HG02884 (cell line): ENCODE measurements at regions not wholly inside any gene's neighbourhood (a gene's known extent, or its start where the extent isn't known, plus 50 kb on each side); places are given as distances from the start of the nearest gene placed in this dataset.
"Not testable (repeated sequence)": the region's sequence is repeated elsewhere in the genome, so short reads cannot be mapped to it uniquely, and the experiment has no call there.

ENCODE experiments used
- ATAC-seq: cut with Tn5 transposase; IDR thresholded peaks from one replicate; pipeline ENCODE4 v1.9.1; 2021; ENCODE audit warnings: mild to moderate bottlenecking, moderate library complexity; ENCODE audit not compliant: unreplicated experiment

GRCh38 chr7:155942226-155942950 lies 130.1 kb upstream of the SHH start:
- no peak for ATAC-seq

GRCh38 chr7:155941688-155942087 lies 129.4 kb upstream of the SHH start:
- no peak for ATAC-seq

GRCh38 chr7:155939350-155939749 lies 127.1 kb upstream of the SHH start:
- ATAC-seq, result no peak

DNA sequence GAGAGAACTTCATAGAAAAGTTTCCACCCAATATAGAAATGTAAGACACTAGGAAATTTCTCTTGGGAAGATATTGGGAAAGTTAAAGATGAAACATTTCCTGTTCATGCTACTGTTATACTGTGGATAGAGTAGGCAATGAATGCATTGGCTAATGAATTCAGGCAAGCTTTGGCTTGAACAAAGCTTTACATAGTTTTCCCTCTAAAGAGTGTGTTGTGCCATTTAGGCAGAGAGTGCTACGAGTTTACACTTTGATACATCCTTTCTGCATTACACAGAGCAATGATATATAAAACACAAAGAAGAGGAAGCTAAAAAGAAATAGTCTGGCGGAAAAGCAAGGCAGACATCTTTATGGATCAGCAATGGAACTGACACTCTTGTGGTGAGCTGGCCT lies 125.9 kb upstream of the SHH start:
- no peak for ATAC-seq

DNA sequence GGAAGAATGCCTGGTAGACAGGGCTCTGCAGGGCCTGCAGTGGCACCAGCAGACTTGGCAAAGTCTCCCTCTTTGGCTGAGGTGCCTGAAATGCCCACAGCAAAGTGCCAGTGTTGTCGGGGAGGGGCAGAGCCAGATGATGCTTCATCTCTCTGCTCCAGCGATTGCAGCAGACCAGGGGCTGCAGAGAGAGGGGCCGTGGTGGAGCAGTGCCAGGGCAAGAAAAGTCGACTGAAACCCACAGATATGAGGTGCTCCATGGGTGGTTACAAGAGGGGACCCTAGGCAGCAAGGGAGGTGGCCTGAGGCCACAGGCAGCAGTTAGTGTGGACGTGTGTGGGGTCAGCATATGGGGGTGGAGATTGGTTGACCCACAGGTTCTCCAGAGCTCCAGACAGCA lies 123.5 kb upstream of the SHH start:
- ATAC-seq, result no peak

GRCh38 chr7:155935005-155935557 lies 122.8 kb upstream of the SHH start:
- no peak for ATAC-seq

- ATAC-seq, result not testable (repeated sequence)
These were observed 120.1 kb upstream of the SHH start for GRCh38 chr7:155932324-155932723.

DNA sequence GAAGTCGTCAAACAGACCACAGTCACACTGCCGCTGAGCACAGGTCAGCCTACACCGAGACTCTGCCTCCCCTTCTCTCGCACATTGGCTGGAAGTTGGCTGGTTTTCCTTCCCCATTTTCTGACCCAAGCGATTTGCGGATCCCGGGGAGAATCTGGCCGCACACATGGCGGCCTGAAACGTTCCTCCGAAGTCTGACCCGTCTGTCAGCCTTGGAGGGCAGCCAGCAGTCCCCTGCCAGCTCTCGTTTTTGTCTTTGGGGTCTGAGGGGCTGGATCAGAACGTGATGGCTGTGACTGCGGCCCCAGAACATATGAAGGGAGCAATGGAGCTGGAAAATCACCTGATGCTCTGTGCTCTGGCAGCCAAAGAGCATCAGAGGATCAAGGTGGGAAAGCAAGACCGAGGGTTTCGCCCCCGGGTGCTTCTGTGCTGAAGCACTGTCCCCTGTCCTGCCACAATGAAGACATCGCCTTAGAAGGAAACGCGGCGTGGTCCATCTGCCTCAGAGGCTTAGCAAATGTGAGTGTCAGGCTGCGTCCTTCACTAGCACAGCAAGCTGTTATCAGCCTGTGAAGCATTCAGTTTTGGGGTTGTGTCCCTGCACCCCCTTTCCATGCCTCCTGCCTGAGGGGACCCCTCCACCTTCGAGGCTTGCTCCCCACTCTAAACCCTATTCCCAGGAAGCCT lies 119.3 kb upstream of the SHH start:
- ATAC-seq, result no peak

DNA sequence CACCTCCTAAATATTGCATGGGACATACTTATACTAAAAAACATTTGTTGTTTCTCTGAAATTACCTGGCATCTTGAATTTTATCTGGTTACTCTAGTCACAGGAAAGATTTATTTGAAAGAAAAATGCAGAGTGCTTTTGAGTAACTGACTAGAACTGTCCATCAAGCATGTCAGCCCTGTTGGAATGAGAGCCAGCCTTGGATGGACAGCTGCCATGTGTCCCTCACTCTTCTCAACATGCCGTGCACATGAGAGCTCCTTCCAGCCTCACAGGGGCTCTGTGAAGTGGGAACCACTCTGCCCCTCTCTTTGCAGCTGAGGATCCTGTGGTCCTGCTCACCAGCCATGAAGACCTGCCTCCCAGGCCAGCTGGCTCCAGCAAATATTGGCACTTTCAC lies 118.3 kb upstream of the SHH start:
- ATAC-seq, result no peak

GRCh38 chr7:155930061-155930460 lies 117.8 kb upstream of the SHH start:
- no peak for ATAC-seq

DNA sequence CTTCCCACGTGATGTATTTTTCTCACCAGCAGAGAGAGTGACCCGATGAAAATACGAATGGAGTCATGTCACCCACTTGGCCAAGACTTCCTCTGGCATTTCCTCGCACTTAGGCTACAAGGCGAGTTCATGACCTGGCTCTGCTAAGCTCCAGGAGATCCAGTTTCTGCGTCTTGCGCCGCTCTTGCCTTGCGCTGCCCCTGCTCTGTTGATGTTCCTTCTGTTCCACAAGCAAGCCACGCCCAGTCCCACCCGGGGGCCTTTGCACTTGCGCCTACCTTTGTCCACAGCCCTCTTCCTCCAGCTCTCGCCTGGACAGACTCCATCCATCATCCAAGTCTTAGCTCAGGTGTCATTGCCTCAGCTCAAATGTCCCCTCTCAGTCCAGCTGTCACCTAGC lies 116.3 kb upstream of the SHH start:
- no peak for ATAC-seq

GRCh38 chr7:155927905-155928304 lies 115.6 kb upstream of the SHH start:
- ATAC-seq, result no peak

DNA sequence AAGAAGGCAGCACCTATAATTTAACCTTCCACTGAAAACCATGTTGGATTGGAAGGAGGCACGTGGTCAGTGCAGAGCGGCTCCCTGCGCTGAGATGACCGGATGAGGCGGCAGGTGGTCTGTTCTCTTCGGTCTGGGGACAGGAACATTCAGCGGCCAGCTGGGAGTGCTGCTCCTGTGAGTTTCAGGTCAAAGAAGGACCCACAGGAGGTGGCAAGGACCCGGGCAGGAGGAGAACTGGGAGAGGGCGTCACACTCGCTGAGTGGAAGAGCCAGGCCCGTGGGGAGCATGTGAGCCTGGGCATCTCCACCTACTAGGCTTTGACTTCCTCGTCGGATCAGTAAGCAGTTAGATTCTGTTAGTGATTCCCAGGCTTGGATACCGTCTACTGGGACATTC lies 113.4 kb upstream of the SHH start:
- no peak for ATAC-seq

- ATAC-seq, result no peak
These were observed 110.0 kb upstream of the SHH start for GRCh38 chr7:155922067-155922816.

DNA sequence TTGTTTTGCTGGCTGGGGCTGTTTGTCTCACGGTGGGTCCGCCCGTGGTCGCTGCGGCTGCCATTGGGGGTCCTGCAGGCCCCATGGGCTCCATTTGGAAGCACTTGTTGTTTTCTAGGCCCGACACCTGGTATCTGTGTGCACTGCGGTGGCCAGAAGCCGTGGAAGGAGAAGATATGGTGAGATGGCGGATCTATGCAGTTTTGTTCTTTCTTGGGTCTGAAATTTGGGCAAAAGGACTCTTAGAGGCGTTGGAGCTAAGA lies 109.5 kb upstream of the SHH start:
- ATAC-seq, result no peak

GRCh38 chr7:155921086-155921803 lies 109.0 kb upstream of the SHH start:
- ATAC-seq, result no peak

- no peak for ATAC-seq
These were observed 107.8 kb upstream of the SHH start for GRCh38 chr7:155920068-155920461.

GRCh38 chr7:155919391-155920067 lies 107.3 kb upstream of the SHH start:
- no peak for ATAC-seq

GRCh38 chr7:155918720-155919390 lies 106.6 kb upstream of the SHH start:
- no peak for ATAC-seq

GRCh38 chr7:155917836-155918430 lies 105.7 kb upstream of the SHH start:
- no peak for ATAC-seq
